GM06990 (cell line): ENCODE measurements at regions not wholly inside any gene's neighbourhood (a gene's known extent, or its start where the extent isn't known, plus 50 kb on each side); places are given as distances from the start of the nearest gene placed in this dataset.

Experiments used
- DNase-seq: peaks from one replicate; pipeline ENCODE4 v3.0.0-alpha.2; 2011; ENCODE audit not compliant: insufficient read length; ENCODE audit errors: extremely low read depth
- H3K27me3 ChIP-seq: replicated peaks from 2 replicates; pipeline ENCODE4 v1.6.0; 2011; ENCODE audit warnings: low read length; ENCODE audit not compliant: control insufficient read depth, insufficient read depth
- H3K36me3 ChIP-seq: 2 replicates; pipeline ENCODE4 v1.5.1; 2011; ENCODE audit warnings: low read length; ENCODE audit not compliant: control insufficient read depth, insufficient read depth
- H3K4me3 ChIP-seq: replicated peaks from 2 replicates; pipeline ENCODE4 v1.5.1; 2011; ENCODE audit warnings: low read depth, mild to moderate bottlenecking, control low read depth, low read length
- TF ChIP-seq, protein P1 (sequence below): IDR thresholded peaks from 2 replicates; pipeline ENCODE4 v1.5.1; 2011; ENCODE audit warnings: low read length, control low read depth, mild to moderate bottlenecking, inconsistent platforms; ENCODE audit not compliant: insufficient read depth, poor library complexity, severe bottlenecking

DNA sequence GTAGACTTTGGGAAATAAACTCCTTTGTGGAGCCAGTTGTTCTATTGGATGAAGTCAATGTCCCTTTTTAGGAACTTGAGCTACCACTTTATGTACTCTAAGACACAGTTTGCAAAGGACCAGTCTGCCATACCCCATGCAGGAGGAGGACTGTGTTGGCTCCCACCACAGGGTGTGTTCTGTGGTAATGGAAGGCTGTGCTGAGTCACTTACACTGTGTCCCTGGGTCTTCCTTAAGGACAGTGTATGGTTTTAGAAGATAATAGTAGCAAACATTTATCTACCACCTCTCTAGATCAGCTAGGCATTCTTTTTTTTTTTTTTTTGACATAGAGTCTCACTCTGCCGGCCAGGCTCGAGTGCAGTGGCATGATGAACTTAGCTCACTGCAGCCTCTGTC is 184.0 kb upstream of the PGRMC2 start:
- Histone ChIP-seq H3K27me3 (no peaks in the 10 kb centered on the region), H3K36me3 (no peaks in the 10 kb centered on the region), H3K4me3 (no peak overlapping the region)
- no peak for DNase-seq
- TF ChIP-seq, protein P1, sequence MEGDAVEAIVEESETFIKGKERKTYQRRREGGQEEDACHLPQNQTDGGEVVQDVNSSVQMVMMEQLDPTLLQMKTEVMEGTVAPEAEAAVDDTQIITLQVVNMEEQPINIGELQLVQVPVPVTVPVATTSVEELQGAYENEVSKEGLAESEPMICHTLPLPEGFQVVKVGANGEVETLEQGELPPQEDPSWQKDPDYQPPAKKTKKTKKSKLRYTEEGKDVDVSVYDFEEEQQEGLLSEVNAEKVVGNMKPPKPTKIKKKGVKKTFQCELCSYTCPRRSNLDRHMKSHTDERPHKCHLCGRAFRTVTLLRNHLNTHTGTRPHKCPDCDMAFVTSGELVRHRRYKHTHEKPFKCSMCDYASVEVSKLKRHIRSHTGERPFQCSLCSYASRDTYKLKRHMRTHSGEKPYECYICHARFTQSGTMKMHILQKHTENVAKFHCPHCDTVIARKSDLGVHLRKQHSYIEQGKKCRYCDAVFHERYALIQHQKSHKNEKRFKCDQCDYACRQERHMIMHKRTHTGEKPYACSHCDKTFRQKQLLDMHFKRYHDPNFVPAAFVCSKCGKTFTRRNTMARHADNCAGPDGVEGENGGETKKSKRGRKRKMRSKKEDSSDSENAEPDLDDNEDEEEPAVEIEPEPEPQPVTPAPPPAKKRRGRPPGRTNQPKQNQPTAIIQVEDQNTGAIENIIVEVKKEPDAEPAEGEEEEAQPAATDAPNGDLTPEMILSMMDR = no peak

DNA sequence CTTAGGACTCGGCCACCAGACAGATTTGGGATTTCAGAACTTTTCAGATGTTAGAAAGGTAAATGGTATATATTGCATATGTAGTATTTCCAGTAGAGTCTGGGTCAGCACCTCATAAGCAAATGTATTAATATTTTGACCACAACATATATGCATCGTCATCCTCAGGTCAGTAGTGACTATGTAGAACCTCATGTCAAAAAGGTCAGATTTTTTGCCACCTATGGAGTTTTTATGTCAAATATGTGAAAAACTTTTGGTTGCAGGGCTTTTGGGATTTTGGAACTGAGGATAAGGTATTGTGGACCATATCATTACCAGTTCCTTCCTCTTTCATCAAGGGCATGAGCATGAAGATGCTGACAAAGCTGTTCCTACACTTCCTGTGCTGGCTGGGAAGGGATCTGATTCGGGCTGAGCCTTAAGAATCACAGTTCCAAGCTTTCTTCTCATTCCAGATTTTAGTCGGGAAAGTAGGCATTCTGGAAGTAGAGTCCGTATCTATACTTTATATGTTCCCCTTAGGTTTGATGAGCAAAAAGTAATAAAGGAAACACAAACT is 183.0 kb upstream of the PGRMC2 start:
- Histone ChIP-seq H3K4me3 (no peak overlapping the region), H3K36me3 (no peaks in the 10 kb centered on the region), H3K27me3 (no peaks in the 10 kb centered on the region)
- no peak for DNase-seq
- TF ChIP-seq, protein P1 = no peak

- Histone ChIP-seq H3K4me3 (no peak overlapping the region), H3K36me3 (no peaks in the 10 kb centered on the region), H3K27me3 (no peaks in the 10 kb centered on the region)
- no peak for DNase-seq
- TF ChIP-seq, protein P1 = no peak
Measured at GRCh38 chr4:128468123-128468989, 180.7 kb upstream of the PGRMC2 start.

GRCh38 chr4:128465523-128465922 is 177.9 kb upstream of the PGRMC2 start:
- no peaks in the 10 kb centered on the region for H3K27me3 ChIP-seq
- H3K36me3 ChIP-seq = no peaks in the 10 kb centered on the region
- no peak overlapping the region for H3K4me3 ChIP-seq
- TF ChIP-seq, protein P1 = no peak
- no peak for DNase-seq

GRCh38 chr4:128463006-128463405 is 175.4 kb upstream of the PGRMC2 start:
- Histone ChIP-seq H3K4me3 (no peak overlapping the region), H3K36me3 (no peaks in the 10 kb centered on the region), H3K27me3 (no peaks in the 10 kb centered on the region)
- no peak for DNase-seq
- TF ChIP-seq, protein P1 = no peak
